H1 (cell line): ENCODE measurements at regions not wholly inside any gene's neighbourhood (a gene's known extent, or its start where the extent isn't known, plus 50 kb on each side); places are given as distances from the start of the nearest gene placed in this dataset.

Source experiments
- CBX8 ChIP-seq: fragments of 300-800, 300-1000 bp; sonication (generic); IDR thresholded peaks from 2 replicates; pipeline ENCODE4 v1.7.1; 2016; ENCODE audit warnings: low read depth, low read length, borderline replicate concordance
- CHD1 ChIP-seq: IDR thresholded peaks from 2 replicates; pipeline ENCODE4 v1.6.1; 2012; ENCODE audit warnings: low read depth, low read length, improper control_type of control experiment
- CREB1 ChIP-seq: IDR thresholded peaks from 2 replicates; pipeline ENCODE4 v1.6.1; 2012; ENCODE audit warnings: inconsistent platforms
- CTCF ChIP-seq, 3 experiments: IDR thresholded peaks; 1 replicate in 2 of 3; 2 replicates in 1 of 3; pipeline versions ENCODE4 v1.5.1 to v1.6.1; 2011; ENCODE audit warnings: low read length in 3 of 3, mild to moderate bottlenecking in 3 of 3, inconsistent platforms in 2 of 3, low read depth in 1 of 3, moderate library complexity in 1 of 3; ENCODE audit not compliant: insufficient read depth in 1 of 3; ENCODE audit errors: control extremely low read depth in 1 of 3
- EGR1 ChIP-seq: IDR thresholded peaks from 2 replicates; pipeline ENCODE4 v1.6.1; 2011; ENCODE audit warnings: low read depth, low read length, borderline replicate concordance
- EP300 ChIP-seq, 2 experiments: IDR thresholded peaks; 1 replicate in 1 of 2; 2 replicates in 1 of 2; pipeline ENCODE4 v1.6.1; 2011 to 2012; ENCODE audit warnings: low read depth in 2 of 2, low read length in 2 of 2, mild to moderate bottlenecking in 2 of 2, borderline replicate concordance in 1 of 2, inconsistent platforms in 1 of 2, moderate library complexity in 1 of 2
- GABPA ChIP-seq: IDR thresholded peaks from 2 replicates; pipeline ENCODE4 v1.6.1; 2011; ENCODE audit warnings: mild to moderate bottlenecking, low read length, moderate library complexity, borderline replicate concordance; ENCODE audit not compliant: insufficient read depth
- MAFK ChIP-seq: IDR thresholded peaks from 2 replicates; pipeline ENCODE4 v1.6.1; 2012; ENCODE audit warnings: low read depth, mild to moderate bottlenecking, improper control_type of control experiment, low read length
- POLR2A ChIP-seq, 2 experiments: IDR thresholded peaks; 1 replicate in 1 of 2; 2 replicates in 1 of 2; pipeline ENCODE4 v1.6.1; 2011; ENCODE audit warnings: low read depth in 2 of 2, low read length in 2 of 2, mild to moderate bottlenecking in 2 of 2; ENCODE audit errors: control extremely low read depth in 1 of 2
- POLR2AphosphoS5 ChIP-seq: IDR thresholded peaks from 2 replicates; pipeline ENCODE4 v1.6.1; 2011; ENCODE audit warnings: low read depth, low read length
- SIRT6 ChIP-seq: IDR thresholded peaks from one replicate; pipeline ENCODE4 v1.7.1; 2012; ENCODE audit warnings: low read length, inconsistent platforms
- ZNF274 ChIP-seq: IDR thresholded peaks from 2 replicates; pipeline ENCODE4 v1.7.0; 2012; ENCODE audit warnings: low read length, borderline replicate concordance; ENCODE audit errors: extremely low read depth

GRCh38 chr4:29142708-29143107, 1577.5 kb upstream of the PCDH7 start:
- TF ChIP-seq EGR1 (no peak), CTCF (IDR thresholded peaks at IDR 0.05; ENCODE audit: control extremely low read depth in 1 of 3, insufficient read depth in 1 of 3, low read depth in 1 of 3, low read length in 3 of 3) (no peak), EP300 (IDR thresholded peaks at IDR 0.05; ENCODE audit: borderline replicate concordance in 1 of 2, low read depth in 2 of 2, low read length in 2 of 2) (no peak), CREB1 (no peak), POLR2AphosphoS5 (no peak), GABPA (no peak), CHD1 (no peak), SIRT6 (no peak), ZNF274 (no peak), MAFK (no peak), CBX8 (no peak), POLR2A (IDR thresholded peaks at IDR 0.05; ENCODE audit: control extremely low read depth in 1 of 2, low read depth in 2 of 2, low read length in 2 of 2) (no peak)
